Right lobe of liver (tissue), 4 donors: ENCODE measurements at regions not wholly inside any gene's neighbourhood (a gene's known extent, or its start where the extent isn't known, plus 50 kb on each side); places are given as distances from the start of the nearest gene placed in this dataset.

Experiments used
- POLR2A ChIP-seq: fragments of 450-650 bp; IDR thresholded peaks from one replicate; pipeline ENCODE4 v1.6.1; 2017; ENCODE audit warnings: antibody characterized with exemption, mild to moderate bottlenecking
- TF ChIP-seq, protein P1 (sequence below), 4 donors: fragments of 200-600 bp in 3 of 4; fragments of 450-650 bp in 1 of 4; IDR thresholded peaks; one replicate each; pipeline versions ENCODE4 v1.5.1 to v1.8.0; 2016 to 2022; ENCODE audit warnings: antibody characterized with exemption in 4 of 4, mild to moderate bottlenecking in 2 of 4
- donor health status: DM: no; HTN: no; CAD: no.
- donor health status: DM: no; HTN: no; CAD: no.
- donor health status: DM: no; HTN: yes; CAD: no.

DNA sequence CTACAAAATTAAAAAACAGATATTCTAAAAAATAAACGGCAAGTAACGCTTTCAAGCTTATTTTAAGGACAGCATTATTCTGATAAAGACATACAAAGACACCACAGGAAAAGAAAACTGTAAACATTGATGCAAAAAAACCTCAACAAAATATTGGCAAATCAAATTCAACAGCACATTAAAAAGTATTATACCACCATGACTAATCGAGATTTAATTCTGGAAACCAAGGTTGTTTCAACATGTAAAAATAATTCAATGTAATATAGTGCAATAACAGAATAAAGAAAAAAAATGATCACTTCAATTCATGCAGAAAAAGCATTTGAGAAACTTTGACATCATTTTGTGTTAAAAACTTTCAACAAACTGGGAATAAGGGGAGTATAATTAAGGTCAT lies 1323.2 kb downstream of the FSCB start:
- TF ChIP-seq, protein P1, sequence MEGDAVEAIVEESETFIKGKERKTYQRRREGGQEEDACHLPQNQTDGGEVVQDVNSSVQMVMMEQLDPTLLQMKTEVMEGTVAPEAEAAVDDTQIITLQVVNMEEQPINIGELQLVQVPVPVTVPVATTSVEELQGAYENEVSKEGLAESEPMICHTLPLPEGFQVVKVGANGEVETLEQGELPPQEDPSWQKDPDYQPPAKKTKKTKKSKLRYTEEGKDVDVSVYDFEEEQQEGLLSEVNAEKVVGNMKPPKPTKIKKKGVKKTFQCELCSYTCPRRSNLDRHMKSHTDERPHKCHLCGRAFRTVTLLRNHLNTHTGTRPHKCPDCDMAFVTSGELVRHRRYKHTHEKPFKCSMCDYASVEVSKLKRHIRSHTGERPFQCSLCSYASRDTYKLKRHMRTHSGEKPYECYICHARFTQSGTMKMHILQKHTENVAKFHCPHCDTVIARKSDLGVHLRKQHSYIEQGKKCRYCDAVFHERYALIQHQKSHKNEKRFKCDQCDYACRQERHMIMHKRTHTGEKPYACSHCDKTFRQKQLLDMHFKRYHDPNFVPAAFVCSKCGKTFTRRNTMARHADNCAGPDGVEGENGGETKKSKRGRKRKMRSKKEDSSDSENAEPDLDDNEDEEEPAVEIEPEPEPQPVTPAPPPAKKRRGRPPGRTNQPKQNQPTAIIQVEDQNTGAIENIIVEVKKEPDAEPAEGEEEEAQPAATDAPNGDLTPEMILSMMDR (IDR thresholded peaks at IDR 0.05): no peak
- no peak for TF ChIP-seq POLR2A
